COLO829 (cell line): ENCODE measurements at regions not wholly inside any gene's neighbourhood (a gene's known extent, or its start where the extent isn't known, plus 50 kb on each side); places are given as distances from the start of the nearest gene placed in this dataset.
"Not testable (repeated sequence)": the region's sequence is repeated elsewhere in the genome, so short reads cannot be mapped to it uniquely, and the experiment has no call there.

Experiments used
- DNase-seq: peaks from one replicate; pipeline ENCODE4 v3.0.0; 2012; ENCODE audit warnings: low spot score

DNA sequence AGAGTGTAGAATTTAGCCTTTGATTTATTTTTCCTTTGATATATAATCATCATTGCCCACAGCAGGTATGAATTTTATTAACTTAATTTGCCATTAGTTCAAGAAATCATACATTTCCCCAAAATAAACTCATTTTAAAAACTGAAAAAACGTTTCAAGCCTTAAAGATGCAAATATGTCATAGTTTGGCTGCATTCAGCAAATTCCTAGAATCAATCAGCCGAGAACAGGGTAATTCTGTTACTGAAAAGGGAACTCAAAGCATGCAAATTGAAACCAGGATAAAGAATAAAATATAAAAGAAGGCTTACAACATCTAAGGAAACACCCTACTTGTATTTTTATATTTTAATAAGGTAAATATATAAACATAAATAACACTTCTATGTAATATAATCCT is 233.8 kb upstream of the PRKCQ start:
- no peak for DNase-seq

- DNase-seq: no peak
Observed at GRCh38 chr10:6813306-6813705, 233.2 kb upstream of the PRKCQ start.

DNA sequence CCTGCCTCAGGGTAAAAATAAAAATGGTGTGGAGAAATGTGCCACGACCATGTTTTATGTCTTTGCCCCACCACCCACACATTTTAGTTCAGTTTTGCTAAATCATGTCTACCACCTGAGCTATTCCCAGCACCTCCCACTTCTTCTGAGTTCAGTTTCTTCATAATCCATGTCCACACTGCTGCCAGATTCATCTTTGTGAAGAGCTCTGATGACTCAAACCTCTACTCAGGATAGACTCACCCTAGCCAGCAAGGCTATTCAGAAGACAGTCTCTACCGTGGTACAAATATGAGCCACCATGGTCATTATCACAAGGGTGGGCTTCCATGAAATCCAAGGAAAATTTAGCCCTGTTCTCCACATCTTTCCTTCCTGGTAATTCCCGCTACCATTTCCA is 231.1 kb upstream of the PRKCQ start:
- DNase-seq: no peak

DNA sequence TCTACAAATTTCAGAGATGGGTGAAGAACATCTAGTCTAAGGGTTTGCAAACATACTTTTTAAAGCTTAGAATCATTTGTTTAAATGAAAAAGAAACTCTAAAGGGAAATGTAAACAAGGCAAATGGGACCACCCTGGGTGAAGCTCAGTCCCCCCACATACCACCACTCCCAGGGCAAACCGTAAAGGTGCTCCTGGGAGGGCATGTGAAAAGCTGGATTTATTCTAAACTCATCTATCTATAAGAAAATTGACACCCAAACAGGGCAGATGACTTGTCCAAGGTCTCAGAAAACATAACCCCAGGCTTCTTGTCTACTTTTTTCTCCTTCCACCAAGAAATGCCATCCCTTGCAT is 223.3 kb upstream of the PRKCQ start:
- DNase-seq: no peak

DNA sequence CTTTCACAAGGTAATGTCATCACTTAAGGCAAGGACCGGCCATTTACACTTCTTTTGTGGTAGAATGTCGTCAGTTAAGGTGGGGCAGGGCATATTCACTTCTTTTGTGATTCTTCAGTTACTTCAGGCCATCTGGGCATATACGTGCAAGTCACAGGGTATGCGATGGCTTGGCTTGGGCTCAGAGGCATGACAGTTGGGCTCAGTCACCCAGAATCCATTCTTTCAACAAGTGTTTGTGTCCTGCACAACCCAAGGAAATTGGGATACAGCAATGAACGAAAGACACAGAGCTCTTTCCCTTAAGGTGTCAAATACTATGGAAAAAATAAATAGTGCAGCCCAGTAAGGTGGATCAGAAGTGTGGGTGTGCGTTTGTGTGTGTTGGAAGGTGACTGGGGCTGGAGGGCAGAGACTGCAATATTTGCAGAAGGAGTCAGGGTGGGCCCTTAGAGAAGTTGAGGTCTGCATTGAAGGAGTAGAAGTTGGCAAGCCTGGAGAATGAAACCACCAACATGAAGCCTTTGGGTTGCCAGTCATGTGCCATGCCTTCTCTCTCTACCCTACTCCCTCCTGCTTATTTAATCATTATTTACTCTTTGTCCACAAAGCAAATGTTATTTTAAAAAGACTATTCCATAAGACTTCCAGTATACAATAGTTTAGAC is 222.8 kb upstream of the PRKCQ start:
- no peak for DNase-seq

DNA sequence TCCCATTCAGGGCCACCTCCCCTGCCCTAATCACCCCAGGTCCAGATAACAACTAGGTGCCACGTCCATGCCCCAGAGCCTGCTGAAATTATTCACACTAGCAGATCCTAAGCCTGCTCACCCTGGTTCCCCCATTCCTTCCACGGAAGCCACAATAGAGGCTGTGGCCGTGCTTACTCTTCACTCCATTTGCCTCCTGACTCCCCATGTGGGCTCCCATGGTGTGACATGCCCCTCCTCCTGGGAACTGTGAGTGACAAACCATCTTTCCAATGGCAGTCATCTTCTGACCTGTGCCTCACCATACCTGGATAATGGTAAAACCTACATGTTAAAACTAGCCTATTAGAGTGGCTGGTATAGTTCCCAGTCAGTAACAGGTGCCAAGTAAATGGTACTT is 216.2 kb upstream of the PRKCQ start:
- no peak for DNase-seq

DNA sequence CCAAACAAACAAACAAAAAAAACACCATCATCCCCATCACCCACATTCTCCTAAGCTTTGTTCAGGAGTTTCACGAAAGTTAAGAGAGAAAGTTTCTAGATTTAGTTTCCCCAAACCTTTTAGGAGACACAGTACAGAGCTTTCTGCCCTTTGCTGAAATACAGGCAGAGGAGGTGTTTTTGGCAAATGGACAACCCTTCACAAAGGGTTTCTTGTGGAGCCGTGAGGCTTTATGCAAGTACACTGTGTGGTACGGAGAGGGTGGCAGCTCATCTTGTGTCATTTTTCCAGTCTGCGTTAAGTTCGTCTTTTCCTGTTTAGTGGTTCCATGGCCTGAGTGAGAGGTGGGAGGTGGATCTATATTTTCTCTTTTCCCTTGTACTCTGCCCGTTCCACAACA is 215.5 kb upstream of the PRKCQ start:
- DNase-seq: no peak

- not testable (repeated sequence) for DNase-seq
Observed at GRCh38 chr10:6794841-6795240, 214.8 kb upstream of the PRKCQ start.

GRCh38 chr10:6794441-6794840 is 214.4 kb upstream of the PRKCQ start:
- DNase-seq: no peak

GRCh38 chr10:6788731-6789130 is 208.7 kb upstream of the PRKCQ start:
- DNase-seq: no peak

DNA sequence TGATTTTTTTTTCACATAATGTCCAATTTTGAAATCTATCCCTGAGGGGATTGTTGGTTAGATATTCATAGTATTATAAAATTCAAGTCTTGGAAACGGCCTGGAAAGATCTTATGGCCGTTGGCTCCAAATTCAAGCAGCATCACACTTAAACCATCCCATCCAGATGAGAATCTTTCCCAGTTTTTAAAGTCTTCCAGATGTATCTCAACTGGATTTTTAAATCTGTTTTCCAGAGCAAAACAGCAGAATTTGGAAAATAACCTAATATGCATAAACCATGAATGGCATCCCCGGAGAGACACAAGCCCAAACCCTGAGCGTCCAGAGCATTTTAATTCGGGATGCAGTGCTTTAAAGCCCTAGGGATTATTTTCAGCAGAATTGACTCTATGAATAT is 208.2 kb upstream of the PRKCQ start:
- no peak for DNase-seq

- DNase-seq: no peak
Observed at GRCh38 chr10:6787718-6788117, 207.6 kb upstream of the PRKCQ start.

DNA sequence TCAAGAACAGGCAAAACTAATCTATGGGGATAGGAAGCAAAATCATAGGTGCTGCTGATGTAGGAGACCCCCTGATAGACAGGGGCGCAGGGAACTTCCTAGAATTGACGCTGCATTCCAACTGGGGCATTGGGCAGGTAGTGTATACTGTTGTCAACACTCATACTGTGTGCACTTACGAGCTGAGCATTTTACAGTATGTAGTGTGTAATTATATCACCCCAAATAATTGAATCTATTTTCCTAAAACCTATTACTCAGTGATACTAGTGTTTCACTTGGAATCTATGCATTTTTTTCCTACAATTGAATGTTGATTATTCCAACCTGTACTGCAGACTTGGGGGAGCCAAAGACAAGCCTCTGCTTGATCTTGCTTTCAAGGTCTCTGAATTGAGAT is 207.0 kb upstream of the PRKCQ start:
- no peak for DNase-seq

GRCh38 chr10:6786579-6787031 is 206.5 kb upstream of the PRKCQ start:
- DNase-seq: peak; percentile 3

GRCh38 chr10:6784429-6784828 is 204.4 kb upstream of the PRKCQ start:
- DNase-seq: not testable (repeated sequence)

GRCh38 chr10:6783471-6783870 is 203.4 kb upstream of the PRKCQ start:
- no peak for DNase-seq

DNA sequence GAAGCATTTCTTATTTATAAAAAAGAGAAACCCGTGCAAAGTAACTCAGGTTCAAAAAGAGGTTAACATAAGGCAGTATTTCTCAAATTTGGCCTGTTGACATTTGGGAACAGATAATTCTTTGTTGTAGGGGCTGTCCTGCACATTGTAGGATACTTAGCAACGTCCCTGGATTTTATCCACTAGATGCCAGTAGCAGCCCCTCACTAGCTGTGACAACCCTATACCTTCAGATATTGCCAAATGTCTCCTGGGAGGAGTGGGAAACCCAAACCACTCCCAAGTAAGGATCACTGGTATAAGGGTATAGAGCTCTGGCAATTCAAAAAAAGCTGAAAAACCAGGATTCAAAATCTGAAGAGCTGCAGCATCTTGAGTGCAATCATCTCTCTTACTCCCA is 202.3 kb upstream of the PRKCQ start:
- no peak for DNase-seq

GRCh38 chr10:6781133-6781770 is 201.2 kb upstream of the PRKCQ start:
- DNase-seq: no peak

DNA sequence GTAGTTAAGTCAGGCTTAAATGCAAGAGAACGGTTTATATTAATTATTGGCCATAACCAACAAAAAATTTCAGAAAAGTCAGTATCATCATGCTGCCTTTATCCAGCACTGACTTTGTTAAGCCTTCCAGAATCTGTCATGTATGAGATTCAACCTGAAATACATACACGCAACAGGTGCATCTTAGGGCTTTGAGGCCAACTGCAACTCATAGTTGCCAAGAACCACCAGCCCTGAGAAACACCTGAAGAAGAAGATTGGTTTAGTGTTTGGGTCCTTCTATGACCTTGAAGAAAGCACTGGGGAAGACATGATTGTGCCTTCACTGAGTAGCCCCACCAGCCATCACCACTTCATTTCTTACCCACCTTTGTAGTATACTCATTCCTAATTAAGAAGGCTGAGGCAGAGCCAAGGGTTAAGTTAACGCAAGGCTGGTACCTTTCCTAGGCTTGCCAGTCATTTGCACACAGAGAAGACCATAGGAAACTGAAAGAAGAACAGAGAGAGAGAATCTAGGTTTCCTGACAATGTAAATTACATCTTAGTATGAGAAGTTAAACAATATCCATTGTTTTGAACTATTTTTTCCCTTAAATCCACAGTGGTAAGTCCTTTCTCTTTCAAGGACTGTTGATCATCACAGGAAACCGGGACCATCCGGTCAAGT is 200.1 kb upstream of the PRKCQ start:
- DNase-seq: no peak

GRCh38 chr10:6778992-6779701 is 199.1 kb upstream of the PRKCQ start:
- DNase-seq: peak; percentile 45

GRCh38 chr10:6776170-6776569 is 196.1 kb upstream of the PRKCQ start:
- no peak for DNase-seq

- DNase-seq: no peak
Observed at GRCh38 chr10:6774406-6774805, 194.3 kb upstream of the PRKCQ start.

DNA sequence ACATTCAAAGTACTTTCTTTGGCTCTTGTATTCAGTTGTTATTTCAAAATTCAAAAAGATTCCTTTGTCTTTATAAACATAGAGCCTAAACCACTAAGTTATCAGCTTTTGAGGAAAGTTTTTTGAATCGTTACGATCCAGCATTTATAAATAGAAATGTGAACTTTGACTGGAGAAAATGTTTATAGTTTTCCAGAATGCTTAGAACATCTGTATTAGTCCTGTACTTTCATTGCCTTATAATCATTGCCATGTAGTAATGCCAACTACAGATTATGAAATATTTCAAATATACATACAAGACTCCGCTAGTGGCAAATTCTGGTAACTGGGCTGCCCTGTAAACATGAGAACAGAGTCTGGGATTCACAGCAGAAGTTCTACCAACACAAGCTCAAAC is 191.3 kb upstream of the PRKCQ start:
- no peak for DNase-seq
